ENCODE measurements at regions not wholly inside any gene's neighbourhood (a gene's known extent, or its start where the extent isn't known, plus 50 kb on each side); places are given as distances from the start of the nearest gene placed in this dataset.

DNA sequence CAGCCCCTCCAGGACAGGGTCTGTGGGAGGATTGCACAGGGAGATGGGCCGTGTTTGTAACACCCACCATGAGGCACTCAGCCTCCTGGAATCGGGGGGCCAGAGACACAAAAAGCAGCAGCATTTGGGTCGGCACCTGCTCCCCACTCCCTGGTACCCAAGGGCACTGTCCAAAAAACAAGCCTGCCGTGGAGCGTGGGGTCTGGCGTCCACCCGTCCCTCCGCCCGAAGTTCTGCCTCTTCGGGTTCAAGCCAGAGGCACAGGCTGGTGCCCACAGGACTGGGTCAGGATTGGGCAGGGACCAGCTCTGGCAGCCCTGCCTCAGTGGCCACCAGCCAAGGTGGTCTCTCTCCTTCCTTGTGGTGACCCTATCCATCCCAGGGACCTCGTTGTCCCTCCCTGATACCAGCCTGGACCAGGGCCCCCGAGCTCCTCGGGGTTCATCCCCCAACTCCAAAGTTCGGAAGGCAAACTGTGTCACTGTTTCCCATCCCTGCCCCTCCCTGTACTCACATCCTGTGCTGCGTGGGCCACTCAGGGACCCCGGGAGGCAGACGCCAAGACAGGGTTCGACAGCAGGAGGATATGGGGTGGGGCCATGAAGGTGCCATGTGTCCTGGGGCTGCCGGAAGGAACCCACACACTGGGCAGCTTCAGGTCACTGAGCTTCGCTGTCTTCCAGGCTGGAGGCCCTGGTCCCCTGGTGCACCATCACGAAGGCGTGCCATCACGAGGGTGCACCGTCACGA is 126.0 kb upstream of the HDAC4 start:
- H3K4me3 ChIP-seq (ENCODE audit: low read depth, low read length, poor library complexity, severe bottlenecking), result no peak overlapping the region
- no peaks in the 10 kb centered on the region for H3K9me3 ChIP-seq (ENCODE audit: low read length)
- no peak overlapping the region for H3K4me2 ChIP-seq (ENCODE audit: low read length)
- TF ChIP-seq, protein P1, sequence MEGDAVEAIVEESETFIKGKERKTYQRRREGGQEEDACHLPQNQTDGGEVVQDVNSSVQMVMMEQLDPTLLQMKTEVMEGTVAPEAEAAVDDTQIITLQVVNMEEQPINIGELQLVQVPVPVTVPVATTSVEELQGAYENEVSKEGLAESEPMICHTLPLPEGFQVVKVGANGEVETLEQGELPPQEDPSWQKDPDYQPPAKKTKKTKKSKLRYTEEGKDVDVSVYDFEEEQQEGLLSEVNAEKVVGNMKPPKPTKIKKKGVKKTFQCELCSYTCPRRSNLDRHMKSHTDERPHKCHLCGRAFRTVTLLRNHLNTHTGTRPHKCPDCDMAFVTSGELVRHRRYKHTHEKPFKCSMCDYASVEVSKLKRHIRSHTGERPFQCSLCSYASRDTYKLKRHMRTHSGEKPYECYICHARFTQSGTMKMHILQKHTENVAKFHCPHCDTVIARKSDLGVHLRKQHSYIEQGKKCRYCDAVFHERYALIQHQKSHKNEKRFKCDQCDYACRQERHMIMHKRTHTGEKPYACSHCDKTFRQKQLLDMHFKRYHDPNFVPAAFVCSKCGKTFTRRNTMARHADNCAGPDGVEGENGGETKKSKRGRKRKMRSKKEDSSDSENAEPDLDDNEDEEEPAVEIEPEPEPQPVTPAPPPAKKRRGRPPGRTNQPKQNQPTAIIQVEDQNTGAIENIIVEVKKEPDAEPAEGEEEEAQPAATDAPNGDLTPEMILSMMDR (IDR thresholded peaks at IDR 0.05; ENCODE audit: low read length), result no peak
- TF ChIP-seq EZH2 (IDR thresholded peaks at IDR 0.05; ENCODE audit: borderline replicate concordance, low read length), result no peak
- no peak overlapping the region for H3K9ac ChIP-seq (ENCODE audit: low read length)
- no peaks in the 10 kb centered on the region for H3K27me3 ChIP-seq (ENCODE audit: insufficient read depth, low read length)
- H3K4me1 ChIP-seq (ENCODE audit: insufficient read depth, low read length, severe bottlenecking), result no peaks in the 10 kb centered on the region
- no peaks in the 10 kb centered on the region for H3K36me3 ChIP-seq (ENCODE audit: insufficient read depth, low read length)
- H3K9me2 ChIP-seq (ENCODE audit: low read depth, low read length), result no peaks in the 10 kb centered on the region
- H4K20me1 ChIP-seq (ENCODE audit: insufficient read depth, low read length), result no peaks in the 10 kb centered on the region
- no peak overlapping the region for H2AFZ ChIP-seq (ENCODE audit: low read length)
- H3K27ac ChIP-seq (ENCODE audit: low read depth, low read length, poor library complexity, severe bottlenecking), result no peak overlapping the region
- H3K79me2 ChIP-seq (ENCODE audit: insufficient read depth, low read length), result no peaks in the 10 kb centered on the region
- no peaks in the 10 kb centered on the region for H3F3A ChIP-seq (ENCODE audit: insufficient read depth, low read length)

DNA sequence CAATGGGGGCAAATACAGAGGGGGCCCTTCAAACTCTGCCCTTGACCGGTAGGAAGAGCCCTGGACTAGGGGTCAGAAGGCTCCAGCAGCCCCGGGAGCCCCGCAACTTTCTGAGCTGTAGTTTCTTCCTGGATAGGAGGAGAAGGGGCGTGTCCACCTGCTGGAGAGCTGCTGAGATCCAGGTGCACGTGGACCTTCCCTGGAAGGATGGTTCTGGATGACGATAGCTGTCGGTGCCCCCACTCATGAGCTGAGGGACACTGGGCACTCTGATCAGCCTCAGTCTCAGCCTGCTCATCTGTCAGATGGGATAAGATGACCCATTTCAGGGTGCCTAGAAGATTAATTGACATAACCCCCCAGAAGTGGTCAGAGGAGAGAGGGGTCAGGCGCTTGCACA is 125.2 kb upstream of the HDAC4 start:
- Histone ChIP-seq H3K4me1 (ENCODE audit: insufficient read depth, low read length, severe bottlenecking) (no peaks in the 10 kb centered on the region), H3K4me2 (ENCODE audit: low read length) (no peak overlapping the region), H3F3A (ENCODE audit: insufficient read depth, low read length) (no peaks in the 10 kb centered on the region), H3K4me3 (ENCODE audit: low read depth, low read length, poor library complexity, severe bottlenecking) (no peak overlapping the region), H3K9ac (ENCODE audit: low read length) (no peak overlapping the region), H3K27me3 (ENCODE audit: insufficient read depth, low read length) (no peaks in the 10 kb centered on the region), H3K9me3 (ENCODE audit: low read length) (no peaks in the 10 kb centered on the region), H3K36me3 (ENCODE audit: insufficient read depth, low read length) (no peaks in the 10 kb centered on the region), H2AFZ (ENCODE audit: low read length) (no peak overlapping the region), H3K9me2 (ENCODE audit: low read depth, low read length) (no peaks in the 10 kb centered on the region), H3K27ac (ENCODE audit: low read depth, low read length, poor library complexity, severe bottlenecking) (no peak overlapping the region), H3K79me2 (ENCODE audit: insufficient read depth, low read length) (no peaks in the 10 kb centered on the region), H4K20me1 (ENCODE audit: insufficient read depth, low read length) (no peaks in the 10 kb centered on the region)
- no peak for TF ChIP-seq EZH2 (IDR thresholded peaks at IDR 0.05; ENCODE audit: borderline replicate concordance, low read length)
- TF ChIP-seq, protein P1 (IDR thresholded peaks at IDR 0.05; ENCODE audit: low read length), result no peak

DNA sequence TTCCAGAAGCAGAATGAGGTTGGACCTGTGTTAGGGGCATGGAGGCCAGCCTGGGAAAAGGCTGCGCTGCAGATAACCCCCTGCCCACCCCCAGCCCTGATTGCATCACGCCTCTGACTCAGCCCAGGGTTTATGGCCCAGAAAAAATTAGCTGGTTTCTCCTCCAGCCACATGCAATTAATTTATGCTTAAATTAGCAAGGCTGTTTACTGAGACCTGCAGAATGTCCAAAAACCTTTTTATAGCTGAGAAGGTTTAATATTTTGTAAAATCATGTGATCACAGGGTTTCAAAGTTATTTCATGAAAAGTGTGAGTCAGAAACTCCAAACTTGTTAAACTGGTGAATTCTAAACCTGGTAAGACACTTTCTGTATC is 123.1 kb upstream of the HDAC4 start:
- no peak overlapping the region for H2AFZ ChIP-seq (ENCODE audit: low read length)
- no peak overlapping the region for H3K9ac ChIP-seq (ENCODE audit: low read length)
- H3K36me3 ChIP-seq (ENCODE audit: insufficient read depth, low read length), result no peaks in the 10 kb centered on the region
- no peaks in the 10 kb centered on the region for H3K4me1 ChIP-seq (ENCODE audit: insufficient read depth, low read length, severe bottlenecking)
- no peaks in the 10 kb centered on the region for H4K20me1 ChIP-seq (ENCODE audit: insufficient read depth, low read length)
- H3K27me3 ChIP-seq (ENCODE audit: insufficient read depth, low read length), result 0 out of 2 replicates have a peak, but pooled peaks cover 5% of the 10 kb centered on the region
- H3F3A ChIP-seq (ENCODE audit: insufficient read depth, low read length), result no peaks in the 10 kb centered on the region
- no peak overlapping the region for H3K4me2 ChIP-seq (ENCODE audit: low read length)
- H3K9me2 ChIP-seq (ENCODE audit: low read depth, low read length), result no peaks in the 10 kb centered on the region
- TF ChIP-seq, protein P1 (IDR thresholded peaks at IDR 0.05; ENCODE audit: low read length), result no peak
- TF ChIP-seq EZH2 (IDR thresholded peaks at IDR 0.05; ENCODE audit: borderline replicate concordance, low read length), result no peak
- H3K9me3 ChIP-seq (ENCODE audit: low read length), result no peaks in the 10 kb centered on the region
- H3K4me3 ChIP-seq (ENCODE audit: low read depth, low read length, poor library complexity, severe bottlenecking), result no peak overlapping the region
- H3K79me2 ChIP-seq (ENCODE audit: insufficient read depth, low read length), result no peaks in the 10 kb centered on the region
- H3K27ac ChIP-seq (ENCODE audit: low read depth, low read length, poor library complexity, severe bottlenecking), result no peak overlapping the region

Measured in OCI-LY1 (cell line).